ENCODE measurements at regions not wholly inside any gene's neighbourhood (a gene's known extent, or its start where the extent isn't known, plus 50 kb on each side); places are given as distances from the start of the nearest gene placed in this dataset.

DNA sequence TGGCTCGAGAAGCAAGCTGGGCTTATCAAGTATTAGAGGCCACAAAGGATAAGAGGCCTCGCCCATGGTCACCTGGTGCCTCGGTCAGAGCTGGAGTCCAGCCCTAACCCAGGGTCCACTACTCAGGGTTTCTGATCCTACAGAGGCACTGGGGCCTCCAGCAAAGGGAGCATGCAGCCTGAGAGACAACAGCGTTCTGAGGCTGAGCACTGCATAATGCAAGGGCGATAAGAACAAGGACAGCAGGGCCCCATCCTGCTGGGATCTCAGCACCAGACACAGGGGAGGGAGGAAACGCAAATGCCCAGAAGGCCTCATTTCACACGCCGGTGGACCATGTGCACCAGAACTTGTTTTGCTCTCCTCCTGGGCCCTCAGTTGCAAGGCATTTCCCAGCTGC lies 63.0 kb downstream of the C5orf15 start:
- DNase-seq, result no peak

DNA sequence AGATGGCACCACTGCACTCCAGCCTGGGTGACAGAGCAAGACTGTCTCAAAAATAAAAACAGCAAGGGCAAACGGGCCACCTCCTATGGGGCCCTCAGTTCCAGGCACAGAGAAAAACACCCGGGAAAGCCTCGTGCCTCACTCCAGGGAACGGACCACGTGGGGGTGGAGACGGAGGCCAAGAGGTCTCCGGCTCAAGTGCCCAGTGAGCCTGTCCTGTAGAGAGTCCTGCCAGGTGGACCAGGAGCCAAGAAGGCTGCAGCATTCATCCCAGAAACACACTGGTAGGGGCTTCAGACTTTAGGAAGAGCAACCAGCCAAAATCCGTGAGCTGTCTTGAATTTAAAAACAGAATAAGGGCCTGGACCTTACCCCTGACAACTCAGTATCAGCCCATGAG lies 63.8 kb downstream of the C5orf15 start:
- no peak for DNase-seq

DNA sequence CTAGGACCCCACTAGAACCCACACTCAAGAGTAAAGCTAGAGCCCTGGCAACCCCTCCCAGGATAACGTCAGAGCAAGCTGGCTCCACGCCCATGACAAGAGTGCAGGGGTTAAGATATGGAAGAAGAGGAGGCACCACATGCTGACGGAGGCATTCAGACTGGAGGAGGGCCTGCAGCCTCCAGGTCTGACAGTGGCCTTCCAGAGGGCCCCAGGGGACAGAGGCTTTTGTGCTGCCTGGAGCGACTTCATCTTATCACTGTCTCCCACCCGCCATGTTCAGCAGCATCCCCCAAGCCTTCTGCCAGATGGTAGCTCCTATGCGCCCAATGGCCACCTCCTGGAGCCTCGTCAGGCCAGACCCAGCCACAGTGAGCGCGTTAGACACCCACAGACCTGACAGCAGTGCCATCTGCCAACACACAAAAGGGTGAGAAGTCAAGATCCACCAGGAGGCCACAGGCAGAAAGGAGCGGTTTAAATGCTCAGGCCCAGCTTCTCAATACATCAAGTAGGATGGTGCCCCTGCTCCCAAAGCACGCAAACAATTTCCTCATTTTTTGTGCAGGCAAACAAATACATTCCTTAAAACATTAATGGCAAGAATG lies 65.8 kb downstream of the C5orf15 start:
- DNase-seq, result no peak

DNA sequence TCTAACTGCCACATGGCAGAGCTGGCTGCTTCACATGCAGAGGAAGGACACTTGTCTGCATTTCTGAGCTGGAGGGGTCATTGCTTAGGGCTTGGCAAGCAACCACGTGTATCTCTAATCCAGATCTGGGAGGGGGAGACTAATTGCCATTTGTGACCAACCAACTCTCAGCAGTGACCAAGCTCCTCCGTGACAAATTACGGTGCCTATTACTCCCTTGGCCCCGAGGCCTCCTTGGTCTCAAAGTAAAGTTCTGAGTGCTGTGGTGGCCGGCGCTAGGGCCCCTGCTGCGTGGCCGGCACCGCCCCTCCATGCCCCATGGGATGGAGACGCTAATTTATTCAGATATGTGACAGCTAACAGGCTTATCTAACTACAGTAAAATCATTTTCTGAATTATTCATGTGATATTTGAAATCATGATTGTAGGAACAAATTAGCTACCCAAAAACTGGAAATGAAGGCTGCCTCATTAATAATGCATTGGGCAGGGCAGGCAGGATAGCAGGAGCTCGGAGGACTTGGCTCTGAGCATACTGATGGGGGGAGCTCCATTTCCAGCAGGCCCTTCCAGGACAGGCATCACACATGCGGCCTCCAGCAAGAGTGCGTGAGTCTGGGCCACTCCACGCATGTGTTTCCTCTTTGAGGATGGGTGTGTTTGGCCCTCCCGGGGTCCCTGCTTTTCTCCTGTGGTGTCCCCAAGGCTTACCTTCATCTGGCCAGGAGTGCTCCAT lies 67.7 kb downstream of the C5orf15 start:
- no peak for DNase-seq

DNA sequence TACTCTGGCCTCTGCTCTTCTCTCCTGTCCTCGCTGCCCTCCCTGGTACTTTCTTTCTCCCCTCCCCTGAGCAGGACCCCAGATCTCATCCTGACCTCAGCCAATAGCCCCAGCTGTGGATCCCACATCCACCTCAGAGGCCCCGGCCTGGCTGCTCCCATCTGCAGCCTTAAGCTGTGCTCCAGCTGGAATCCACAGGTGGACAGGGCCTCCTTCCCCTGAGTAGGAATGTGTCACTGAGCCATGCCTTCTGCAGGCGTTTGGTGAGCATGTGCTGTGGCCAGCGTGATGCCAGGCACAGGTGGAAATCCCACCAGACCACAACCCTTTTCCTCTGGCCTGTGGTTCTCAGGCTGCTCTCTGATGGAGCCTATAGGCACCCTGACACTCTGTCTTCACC lies 68.9 kb downstream of the C5orf15 start:
- DNase-seq, result no peak

DNA sequence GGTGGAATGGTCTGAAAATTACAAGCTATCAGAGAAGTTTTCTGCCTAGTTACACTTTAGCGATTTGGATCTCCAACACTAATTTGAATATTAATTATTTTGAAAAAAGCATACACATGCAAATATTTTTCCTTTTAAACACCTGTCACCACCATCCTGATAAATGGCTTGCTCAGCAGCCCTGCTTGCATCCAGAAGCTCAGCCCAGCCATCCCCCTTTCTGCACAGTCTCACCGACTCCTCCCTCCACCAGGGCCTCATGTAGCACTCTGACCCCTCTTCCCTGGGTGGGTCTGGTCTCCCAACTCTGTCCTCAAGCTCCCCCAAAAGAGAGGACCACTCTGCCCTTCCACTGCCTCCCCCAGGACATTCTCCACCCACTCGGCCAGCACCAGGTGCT lies 70.0 kb downstream of the C5orf15 start:
- DNase-seq, result no peak

DNA sequence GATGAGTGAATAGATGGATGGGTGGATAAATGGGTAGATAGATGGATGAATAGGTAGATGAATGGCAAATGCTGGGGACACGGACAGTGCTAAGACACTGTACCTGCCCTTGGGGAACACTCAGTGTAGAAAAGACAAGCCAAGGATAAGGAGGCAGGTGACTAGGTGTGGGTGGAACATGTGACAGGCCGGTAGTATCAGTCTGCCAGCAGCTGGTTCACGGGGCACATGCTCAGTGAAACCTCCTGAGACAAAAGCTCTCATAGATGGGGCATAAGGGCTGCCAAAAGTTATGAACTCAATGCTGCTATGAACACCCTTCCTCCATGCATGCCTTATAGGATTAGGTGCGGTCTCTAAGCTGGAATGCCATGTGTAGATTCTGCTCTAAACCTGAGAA lies 71.0 kb downstream of the C5orf15 start:
- DNase-seq, result no peak

DNA sequence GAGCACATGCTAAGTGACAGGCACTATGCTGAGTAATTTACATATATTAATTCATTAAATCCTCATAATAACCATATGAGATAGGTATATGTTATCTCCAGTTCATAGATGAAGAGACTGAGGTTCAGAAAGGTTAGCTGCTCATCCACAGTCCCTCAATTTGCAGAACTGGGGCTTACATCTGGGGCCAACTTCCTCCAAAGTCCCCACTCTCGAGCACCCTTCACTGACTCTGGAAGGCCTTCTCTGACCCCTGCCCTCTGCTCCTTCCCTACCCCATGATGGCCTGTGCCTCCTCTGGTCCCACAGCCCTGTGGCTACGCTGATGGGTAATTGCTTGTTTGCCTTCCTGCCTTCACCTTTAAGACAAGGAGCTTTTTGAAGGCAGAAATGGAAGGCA lies 71.6 kb downstream of the C5orf15 start:
- DNase-seq, result no peak

DNA sequence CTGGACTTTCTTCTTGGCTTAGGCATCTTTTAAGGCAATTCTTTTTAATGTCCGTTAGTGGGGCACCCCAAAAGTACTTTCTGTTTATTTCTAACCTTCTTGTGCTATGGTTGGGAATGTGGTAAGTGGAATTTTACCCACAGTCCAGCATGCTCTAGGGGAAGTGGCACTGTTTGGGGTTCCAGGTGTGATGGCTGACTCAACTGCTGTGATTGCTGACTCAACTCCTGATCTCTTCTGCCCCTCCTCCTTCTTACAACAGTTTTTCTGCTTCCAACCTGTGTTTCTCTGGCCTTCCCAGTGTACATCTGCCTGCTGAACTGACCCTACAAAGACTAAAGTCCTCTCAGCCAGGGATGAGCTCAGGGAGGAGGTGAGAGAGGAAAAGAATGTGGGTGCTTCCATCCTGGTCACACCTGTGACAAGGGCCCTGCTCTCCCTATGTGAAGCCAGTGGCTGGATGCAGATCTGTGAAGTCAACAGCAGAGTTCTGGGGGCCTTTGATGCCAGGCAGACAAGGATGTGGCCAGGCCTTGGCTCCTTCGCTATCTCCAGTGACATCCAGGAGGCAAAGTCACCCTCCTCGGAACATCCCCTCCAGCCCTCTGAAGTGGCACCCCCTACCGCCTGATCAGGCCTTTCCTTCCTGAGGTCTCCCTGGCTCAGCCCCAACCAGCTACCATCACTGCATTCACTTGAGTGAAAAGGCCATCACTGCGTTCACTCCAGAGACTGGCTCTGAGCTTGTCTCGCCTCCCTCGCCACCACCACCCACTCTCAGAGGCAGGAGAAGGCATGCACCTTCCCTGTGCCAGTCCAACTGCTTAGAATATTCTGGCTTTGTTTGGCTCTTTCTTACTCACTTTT lies 72.2 kb downstream of the C5orf15 start:
- DNase-seq, result no peak

DNA sequence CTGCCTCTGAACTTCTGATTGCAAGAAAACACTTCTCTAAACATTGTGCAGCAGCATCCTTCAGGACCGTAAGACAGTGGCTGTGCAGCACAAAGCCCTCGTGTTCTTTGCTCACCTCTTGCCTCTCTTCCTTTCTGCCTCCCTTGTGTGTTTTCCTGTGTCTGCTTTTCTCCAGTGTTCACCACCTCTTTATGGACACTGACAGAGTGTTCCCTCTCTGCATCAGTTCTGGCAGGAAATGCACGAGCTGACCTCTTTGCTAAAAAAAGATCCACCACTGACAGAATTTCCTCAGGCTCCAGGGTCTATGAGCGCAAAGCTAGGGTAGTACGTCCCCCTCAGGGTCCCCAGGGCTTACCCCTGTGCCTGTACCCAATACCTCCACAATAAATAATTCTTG lies 74.3 kb downstream of the C5orf15 start:
- no peak for DNase-seq

DNA sequence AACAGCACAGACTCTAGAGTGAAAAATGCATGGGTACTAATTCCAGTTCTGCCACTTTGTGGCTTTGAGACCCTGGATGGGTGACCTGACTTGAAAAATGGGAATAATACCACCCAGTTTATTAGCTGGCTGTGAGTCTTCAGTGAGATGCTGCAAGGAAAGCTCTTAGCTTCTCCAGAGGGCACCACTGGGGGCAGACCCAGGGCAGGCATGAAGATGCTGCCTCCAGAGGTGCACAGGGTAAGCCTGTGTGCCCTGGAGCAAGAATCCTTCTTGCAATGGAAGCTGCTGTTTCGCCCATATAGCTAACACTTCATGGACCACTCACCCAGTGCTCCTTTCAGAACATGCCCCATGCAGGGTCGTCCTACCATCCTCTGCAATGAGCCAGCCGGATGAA lies 75.7 kb downstream of the C5orf15 start:
- DNase-seq, result no peak

DNA sequence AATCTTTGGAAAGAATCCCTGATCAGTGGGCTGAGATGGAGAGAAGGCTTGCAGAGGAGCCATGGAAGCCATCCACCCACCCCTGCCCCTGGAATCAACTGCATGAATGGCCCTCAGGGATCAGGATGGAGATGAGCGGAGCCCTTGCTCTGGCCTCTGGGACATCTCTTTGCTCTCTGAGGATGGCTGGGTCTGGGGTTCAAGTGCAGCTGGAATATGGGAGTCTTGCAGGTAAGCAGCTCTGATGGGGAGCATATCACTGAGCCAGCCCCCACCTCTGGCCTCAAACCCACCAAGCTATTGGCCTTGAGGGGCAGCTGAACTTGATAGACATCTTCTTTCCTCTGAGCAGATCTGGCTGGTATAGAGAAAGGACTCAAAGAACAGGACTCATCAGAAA lies 76.1 kb downstream of the C5orf15 start:
- DNase-seq, result no peak

DNA sequence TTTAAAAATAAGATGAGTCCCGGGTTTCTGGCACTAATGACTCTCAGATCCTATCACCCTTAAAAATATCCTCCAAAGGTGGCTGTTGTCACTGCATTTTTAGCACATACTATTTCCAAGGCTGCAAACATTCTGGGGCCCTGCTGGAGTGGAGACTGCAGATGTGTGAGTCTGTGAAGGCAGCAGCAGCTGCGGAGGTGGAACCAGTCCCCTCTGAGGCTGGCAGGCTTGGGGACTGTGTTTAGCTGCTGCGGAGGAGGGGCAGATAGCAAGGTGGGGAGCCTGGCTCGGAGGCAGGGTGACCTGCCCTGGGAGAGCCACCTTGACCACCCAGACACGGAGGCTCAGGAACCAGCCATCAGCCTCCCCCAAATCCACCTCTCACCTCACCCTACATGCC lies 77.0 kb downstream of the C5orf15 start:
- no peak for DNase-seq

DNA sequence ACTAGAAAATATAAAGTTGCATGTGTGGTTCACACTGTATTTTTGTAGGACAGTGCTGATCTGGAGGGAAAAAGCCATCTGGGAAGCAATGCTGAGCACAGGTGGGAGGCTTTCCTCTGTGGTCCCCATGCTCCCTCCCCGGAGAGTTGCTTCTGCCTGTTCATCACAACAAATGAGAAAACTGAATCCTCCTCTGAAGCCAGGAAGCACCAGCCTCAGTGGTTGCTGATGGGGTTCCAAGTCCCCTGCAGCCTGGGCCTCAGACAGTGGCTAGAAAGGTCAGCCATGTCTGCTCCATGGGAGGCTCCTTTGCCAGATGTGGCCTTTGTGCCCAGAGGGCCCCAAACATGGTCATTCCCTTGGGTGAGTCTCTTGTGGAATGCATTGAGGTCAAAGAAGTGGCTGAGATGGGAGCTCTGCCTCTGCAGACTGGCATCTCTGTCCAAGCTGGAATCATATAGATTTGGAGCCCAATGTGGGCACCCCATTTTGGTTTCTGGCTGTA lies 77.6 kb downstream of the C5orf15 start:
- no peak for DNase-seq

DNA sequence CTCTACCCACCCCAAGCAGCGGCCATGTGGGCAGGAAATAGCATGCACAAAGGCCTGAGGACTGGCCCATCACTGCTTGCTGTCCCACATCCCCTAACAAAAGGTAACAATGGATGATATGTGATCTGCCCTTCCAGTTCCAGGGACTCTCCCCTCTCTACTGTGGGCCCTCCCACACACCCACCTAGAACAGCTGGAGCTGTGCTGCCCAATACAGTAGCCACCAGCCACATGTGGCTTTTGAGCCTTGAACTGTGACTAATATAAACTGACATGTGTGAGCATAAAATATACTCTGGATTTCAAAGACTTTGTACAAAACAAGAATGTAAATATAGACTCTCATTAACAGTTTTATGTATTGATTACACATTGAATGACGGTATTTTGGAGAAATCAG lies 78.1 kb downstream of the C5orf15 start:
- DNase-seq, result no peak

DNA sequence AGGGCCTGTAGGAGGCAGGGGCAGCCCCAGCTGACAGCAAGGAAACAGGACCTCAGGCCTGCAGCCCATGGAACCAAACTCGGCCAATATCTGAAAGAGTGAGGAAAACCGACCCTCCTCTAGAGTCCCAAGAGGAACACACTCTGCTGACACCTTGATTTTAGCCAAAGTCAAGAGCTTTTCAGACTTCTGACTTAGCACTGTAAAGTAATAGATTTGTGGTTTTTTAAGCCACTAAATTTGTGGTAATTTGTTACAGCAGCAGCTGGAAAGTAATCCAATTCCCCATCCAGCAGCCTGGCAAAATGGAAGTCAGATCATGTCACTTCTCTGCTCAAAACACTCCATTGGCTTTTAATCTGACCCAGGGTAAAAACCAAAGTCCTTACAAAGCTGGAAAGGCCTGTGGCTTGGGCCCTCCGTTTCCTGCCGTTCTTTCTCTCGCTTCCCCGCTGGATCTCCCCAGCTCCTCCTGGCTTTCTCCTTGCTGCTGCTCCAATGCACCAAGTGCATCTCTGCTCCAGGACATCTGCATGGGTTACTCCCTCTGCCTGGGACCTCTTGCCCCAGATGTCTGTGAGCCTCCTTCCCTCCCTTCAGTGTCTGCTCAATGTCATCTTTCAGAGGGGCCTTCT lies 79.0 kb downstream of the C5orf15 start:
- no peak for DNase-seq

DNA sequence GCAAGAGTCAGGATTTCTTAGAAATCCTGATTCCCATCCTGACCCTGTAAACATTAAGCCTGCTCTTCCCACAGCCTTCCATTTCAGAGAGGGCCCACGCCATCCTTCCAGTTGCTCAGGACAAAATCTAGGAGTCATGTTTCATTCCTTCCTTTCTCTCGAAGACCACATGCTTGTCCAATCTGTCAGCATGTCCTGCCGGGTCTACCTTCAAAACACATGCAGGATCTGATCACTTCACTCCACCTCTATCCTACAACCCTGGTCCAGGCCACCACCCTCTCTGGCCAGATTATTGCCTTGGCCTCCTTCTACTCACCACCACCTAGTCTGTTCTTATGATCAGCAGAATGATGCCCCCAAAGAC lies 79.8 kb downstream of the C5orf15 start:
- DNase-seq, result no peak

DNA sequence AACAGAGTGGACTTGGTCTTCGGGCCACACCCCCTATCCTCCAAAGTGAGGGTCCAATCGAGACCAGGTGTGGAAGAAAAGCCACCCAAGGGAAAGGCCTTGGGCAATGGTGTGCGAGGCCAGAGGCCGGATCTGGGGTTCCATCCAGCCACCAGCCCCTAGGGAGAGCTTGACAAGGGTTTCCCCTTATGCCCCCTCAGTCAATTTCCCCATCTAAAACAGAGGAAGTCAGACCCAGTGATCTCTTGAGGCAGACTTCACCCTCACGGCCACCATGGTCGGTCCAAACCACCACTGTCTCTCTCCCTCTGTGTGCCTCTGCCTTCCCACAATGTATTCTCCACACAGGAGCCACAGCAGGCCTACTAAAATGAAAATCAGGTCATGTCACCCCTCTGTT lies 82.9 kb downstream of the C5orf15 start:
- DNase-seq, result no peak

DNA sequence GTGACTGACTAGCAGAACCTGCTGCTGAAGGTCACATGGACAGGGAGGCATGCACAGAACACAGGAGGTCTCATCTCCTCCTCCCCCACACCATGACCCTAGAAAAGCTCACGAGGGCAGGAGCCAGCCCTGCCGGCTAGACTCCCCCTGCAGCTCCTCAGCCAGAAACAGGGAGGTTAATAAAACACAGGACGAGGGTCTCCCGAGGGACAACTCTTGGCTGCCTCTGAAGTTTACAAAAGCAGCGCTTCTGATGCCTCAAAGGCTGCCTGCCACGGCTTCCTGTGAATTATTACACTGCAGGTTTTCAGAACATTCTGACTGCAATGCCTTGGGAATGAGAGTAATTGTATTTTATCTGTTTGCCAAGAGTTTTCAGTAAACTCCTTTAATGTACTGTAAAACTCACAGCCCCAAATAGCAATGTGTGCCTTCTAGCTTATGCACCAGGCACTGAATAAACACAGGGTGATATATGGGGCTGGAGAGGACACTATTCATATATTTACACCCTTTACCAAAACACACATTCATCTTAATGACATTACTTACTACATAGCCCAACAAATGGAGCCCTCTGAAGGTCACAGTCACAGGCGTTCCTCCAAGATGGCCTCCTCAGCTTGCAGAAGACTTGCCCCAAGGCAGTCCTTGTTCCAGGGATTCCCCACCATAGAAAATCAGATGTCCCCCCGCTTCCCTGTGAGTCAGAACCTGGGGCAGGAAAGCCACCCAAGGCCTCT lies 83.7 kb downstream of the C5orf15 start:
- no peak for DNase-seq

DNA sequence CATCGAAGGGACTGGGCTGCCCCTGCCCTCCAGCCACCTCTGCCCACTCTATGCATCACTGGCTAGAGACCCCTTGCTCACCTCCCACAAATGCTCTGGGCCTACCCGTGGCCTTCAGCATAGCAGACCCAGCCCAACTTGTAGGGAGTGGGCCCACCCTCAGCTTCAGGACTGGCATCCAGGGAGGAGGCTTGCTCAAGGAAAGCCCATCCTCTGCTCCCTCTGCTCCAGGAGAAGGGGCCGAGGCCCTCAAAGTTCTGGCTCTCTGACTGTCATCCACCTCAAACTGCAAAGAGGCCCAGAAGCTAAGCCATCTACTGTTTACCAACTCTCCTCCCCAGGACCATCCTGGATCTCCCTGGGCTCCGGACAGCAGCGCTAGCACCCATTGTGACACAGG lies 84.5 kb downstream of the C5orf15 start:
- no peak for DNase-seq

DNA sequence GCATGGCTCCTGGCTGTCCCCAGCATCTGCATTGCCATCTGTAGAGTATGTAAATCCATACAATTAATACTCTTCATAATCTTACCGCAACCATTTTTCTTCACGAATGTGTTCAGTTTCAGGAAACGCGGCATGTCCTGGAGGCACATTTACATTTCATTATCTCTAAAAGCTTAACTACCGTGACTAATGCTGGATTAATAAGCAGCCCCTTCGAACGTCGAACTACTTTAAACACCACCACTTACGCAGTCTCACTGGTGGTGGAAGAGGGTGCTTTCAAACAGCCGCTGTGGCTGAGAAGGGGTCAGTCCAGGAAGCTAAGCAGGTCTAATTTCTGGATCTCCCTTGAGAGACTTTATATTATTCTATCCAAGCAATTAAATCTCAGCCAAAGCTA lies 85.6 kb downstream of the C5orf15 start:
- DNase-seq, result no peak

DNA sequence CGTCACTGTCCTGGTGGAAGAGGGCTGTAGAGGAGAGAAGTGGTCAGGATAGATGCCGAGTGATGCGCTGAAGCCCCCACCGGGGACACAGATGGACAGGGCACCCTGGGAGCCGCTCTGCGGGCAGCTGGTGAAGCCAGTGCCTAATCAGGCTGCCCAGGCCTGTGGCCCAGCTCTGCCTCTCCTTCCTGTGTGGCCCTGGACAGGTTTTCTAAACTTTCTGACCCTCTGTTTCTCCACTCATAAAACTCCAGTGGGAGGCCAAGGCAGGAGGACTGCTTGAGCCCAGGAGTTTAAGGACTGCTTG lies 86.1 kb downstream of the C5orf15 start:
- no peak for DNase-seq

All from NCI-H748 treated with DMSO at 0.1 percent for 48 hours (cell line).